HCEC 1CT (cell line): ENCODE measurements at regions not wholly inside any gene's neighbourhood (a gene's known extent, or its start where the extent isn't known, plus 50 kb on each side); places are given as distances from the start of the nearest gene placed in this dataset.
A peak's percentile ranks its signal among the peaks of the same experiment; 100 is the strongest.
"Not testable (repeated sequence)": the region's sequence is repeated elsewhere in the genome, so short reads cannot be mapped to it uniquely, and the experiment has no call there.

Source experiments
- DNase-seq: peaks from one replicate; pipeline ENCODE4 v3.0.0-alpha.2; 2017

DNA sequence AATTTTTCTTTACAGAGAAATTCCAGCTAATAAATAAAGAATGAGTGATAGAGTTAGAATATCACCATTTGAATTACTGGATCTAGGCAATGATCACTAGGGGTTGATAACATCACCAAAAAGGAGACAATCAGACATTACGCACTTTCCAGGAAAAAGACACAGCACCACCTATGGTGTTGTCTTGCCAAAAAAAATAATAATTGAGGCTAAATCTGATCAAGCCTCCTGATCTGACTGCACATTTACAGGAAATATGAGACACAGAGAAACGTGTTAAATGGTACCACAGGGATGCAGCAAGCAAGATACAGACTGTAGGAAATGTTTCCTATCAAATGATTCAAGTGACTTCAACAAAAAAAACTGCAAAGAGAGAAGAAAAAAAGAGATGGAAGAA, 92.8 kb downstream of the EOMES start:
- DNase-seq = no peak

DNA sequence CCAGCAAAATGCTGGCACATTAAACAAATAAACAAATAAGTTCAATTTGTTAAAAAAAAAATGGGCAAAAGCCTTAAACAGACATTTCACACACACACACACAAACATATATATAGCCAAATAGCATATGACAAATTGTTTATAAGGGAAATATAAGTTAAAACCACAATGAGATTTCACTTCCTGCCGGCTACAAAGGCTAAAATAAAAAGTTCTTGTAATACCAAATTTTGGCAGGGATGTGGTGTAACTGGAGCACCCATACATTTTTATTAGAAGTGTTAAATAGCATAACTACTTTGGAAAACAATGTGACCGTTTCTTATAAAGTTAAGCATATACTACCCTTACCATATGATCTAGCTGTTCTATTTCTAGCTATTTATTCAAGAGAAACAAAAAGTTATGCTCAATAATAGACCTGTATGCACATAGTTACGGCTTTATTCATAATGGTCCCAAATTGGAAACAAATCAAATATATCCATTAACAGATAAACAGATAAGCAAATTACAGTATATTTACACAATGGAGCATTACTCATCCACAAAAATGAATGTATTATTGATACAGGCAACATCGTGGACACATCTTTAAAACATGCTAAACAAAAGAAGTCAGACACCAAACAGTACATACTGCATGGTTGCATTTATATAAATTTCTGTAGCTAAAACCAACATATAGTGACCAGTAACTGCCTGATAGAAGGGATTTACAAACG, 93.9 kb downstream of the EOMES start:
- DNase-seq = peak; percentile 40

DNA sequence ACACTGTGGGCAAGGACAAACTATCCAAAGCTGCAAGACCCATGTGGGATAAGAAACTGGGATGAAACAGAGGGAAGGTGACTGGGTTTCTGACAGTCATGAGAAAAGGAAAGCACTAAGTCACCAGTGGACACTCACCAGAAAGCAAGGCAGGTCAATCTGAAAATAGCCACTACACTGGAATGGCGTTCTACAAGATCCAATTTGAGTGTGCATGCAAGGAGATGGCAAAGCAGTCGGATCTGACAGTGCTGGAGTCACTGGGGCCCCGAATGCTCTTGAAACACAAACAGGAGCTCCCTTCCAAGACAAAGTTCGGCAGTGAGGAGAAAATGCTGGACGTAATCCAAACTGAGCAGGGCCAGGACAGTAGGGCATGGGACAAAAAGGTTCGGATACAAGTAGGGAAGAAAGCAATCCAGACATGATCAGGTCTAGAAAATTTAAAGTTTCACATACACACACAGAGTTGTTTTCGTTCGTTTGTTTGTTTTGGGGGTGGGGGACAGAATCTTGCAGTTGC, 95.5 kb downstream of the EOMES start:
- DNase-seq = no peak

DNA sequence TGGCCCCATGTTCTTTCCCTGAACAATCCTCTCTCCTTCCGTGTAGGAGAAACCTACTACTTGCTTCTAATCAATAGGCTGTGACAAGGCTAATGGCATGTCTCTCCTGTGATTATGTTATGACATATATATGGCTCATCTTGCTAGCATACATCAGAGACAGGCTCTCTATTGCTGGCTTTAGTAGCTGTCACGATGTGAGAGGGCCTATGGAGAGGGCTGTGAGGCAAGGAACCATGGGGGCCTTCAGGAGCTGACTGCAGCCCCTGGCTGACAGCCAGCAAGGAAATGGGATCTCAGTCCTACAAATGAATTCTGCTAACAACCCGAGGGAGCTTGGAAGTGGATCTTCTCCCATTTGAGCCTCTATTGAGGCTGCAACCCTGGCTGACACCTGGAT, 96.3 kb downstream of the EOMES start:
- DNase-seq = no peak

DNA sequence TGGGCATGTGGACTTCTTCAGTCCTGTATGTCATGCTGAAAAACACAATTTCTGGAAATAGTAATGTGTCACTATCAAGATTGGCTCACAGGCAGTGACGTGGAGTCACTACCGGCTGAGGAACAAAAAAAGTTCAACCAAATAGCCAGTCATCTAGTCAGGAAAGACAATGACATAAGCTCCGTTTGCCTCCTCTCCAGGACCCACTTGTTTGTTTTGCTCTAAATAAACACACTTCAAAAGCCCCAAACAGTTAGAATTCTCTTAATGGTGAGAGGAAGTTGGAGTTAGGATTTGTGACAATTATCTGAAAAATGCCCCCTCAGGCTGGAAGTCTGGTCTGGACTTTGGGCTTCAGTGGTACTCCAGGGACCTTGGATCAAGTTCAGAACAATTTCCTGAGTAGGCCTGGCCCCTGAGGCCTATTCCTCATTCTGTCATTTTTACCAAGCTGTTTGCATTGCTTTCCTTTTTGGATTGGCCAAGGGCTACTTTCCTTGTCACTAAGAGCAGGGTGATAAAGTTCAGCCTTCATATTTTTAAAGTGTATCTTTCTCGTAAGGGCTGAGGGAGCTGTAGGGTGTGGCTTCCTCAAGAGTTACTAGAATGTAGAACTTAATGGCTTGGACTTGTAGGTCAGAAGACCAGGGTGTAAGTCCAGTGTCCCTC, 98.9 kb downstream of the EOMES start:
- DNase-seq = no peak

DNA sequence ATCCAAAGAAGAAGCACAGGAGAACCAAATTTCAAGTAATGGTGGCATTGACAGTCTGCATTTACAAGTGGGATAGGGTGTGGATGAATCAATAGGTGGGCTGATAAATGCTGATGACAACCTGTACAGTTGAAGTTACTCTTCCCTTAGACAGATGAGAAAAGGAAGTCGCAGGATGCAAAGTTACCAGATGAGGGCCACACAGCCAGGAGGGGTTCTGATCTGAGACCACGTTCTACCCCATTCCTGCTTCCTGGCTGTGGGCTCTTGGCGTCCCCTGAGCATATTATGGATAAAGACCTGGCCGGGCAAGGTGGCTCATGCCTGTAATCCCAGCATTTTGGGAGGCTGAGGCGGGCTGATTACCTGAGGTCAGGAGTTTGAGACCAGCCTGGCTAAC, 104.6 kb downstream of the EOMES start:
- DNase-seq = no peak

DNA sequence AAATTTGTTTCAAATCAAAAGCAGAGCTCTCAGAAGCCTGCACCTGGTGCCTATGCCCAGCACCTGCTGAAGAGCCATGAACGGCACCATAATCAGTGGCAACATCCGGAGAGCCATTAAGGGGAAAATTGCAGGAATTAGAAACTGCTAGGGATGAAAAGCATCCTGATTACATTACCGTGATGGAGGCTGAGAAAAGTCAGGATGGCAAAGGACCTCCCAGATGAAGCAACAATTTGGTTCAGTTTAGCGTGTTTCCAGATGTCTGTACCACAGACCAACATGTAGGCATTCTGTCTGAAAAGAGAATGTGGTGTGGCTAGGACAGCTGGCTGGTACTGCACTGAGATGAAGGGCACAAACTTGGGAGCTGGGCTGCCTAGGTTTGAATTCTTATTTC, 106.1 kb downstream of the EOMES start:
- no peak for DNase-seq

DNA sequence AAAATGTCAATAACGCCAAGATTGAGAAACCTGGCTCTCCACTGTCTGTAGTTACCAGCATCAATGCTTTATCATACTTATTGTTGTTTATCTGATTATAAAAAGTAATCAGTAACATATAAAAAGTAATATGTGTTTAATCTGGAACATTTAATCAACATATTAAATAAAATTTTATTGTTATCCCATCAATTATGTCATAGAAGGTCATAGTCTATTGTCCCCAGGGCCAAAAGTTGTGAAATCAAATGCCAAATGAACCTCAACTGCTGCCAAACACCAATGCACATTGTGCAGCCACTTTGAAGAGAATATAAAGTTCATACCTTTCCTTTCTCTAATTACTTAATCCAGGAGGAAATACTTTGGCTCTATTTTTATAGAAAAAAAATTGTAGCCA, 106.6 kb downstream of the EOMES start:
- no peak for DNase-seq

DNA sequence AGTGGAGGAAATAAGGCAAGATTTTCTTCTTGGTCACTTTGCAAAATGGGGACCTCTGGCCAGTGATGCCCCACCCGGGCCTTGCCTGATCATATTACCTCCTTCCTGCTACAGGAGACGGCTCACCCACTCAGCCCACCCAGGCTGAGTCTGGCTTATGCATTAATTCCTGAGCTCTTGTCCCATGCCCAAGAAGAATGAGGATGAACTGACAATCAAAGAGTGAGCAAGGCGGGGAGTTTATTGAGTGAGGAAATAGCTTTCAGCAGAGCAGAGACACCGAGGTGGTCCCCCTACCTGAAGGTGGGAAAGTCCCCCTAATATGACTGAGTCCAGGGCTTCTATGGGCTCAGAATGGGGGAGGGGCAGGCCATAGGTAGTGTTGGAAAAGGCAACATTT, 107.5 kb downstream of the EOMES start:
- no peak for DNase-seq

DNA sequence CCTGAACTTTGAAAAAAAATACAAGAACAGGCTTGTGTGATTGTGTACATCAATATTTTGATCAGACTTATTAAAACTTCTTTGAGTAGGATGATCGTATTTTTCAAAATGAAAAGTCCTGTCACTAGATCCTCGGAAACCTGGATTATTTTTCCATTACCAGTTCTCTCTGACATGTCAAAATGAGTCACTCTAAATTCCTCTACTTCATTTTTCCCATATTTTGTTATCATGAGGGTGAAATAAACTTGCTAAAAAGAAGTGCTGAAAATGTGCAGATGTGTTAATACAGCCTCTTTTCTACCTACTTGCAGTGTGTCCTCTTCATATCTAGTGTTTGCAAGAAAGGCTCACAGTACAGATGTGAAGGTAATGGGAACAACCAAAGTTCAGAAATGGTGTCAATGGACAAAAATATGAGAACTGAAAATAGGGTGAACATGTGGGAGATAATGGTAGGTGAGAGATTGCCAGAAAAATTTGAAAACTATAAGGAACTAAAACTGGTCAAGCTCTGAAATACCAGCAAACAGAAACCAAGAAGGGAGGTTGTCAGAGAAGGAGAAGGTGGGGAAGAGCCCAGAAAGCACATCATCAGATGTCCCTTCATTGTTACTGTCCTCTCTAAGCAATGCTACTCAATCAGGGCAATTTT, 108.2 kb downstream of the EOMES start:
- DNase-seq = peak; percentile 20

DNA sequence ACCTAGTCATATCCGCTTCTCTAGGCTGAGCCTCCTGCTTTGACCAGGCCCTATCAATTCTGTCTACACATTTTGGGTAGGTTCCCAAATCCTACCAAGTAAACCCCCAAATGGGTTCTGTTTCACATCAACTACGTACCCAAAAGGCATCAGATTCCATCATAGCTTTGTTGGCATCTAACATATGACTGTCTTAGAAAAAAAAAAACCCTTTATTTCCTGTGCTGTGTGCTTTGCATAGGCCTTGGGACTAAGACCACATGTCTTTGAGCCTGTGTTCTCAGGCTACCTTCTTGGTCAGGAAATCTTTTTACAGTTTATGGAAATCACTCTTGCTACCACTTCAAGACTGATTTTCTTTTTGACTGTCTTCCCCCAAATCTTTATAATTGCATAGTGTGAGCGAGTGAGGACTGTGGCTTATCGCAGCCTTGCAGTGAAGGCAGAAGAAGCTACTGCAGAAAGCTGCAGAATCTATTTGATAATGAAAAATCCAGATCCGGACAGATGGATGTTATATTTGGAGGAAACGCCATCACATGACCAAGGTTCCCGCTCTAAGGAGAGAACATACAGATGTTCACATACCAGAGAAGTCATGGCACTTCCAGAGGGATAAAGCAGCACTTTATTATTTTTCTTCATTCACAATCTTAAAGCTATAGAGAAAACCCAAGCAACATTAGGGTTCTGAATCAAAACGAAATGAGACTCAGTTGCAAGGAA, 111.2 kb downstream of the EOMES start:
- no peak for DNase-seq

DNA sequence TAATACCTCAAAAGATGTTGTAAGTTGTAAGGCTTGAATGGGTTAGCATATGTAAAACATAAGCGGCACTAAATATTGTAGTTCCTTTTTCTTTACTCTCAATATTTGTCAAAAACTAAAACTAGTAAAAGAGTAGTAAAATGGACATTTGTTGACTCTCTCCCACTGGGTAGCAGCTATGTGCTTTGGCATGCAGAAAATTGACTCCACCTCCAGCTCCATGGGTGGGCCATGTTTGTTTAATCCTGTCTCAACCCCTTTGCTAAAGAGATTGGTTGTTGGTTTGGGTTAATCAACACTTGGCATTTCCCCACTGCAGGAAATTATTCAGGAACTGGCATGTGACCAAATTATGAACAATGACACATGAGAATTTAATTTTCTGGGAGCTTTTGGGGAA, 114.8 kb downstream of the EOMES start:
- DNase-seq = peak; percentile 62

DNA sequence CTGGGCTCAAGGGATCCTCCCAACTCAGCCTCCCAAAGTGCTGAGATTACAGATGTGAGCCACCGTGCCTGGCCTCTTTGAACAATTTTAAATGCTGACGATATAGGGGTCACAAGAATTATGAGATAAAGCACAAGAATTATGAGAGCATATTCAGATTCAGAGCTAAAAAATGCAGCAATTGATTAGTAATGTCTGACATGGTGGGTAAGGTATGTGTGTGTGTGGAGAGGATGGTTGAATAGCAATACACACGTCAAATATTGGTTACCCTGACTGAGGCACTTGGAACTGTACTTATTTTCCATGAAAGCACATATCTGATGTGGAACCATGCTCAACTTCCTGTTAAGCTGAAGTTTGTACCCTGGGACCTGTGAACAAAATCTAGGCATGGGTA, 115.6 kb downstream of the EOMES start:
- peak; percentile 85 for DNase-seq

DNA sequence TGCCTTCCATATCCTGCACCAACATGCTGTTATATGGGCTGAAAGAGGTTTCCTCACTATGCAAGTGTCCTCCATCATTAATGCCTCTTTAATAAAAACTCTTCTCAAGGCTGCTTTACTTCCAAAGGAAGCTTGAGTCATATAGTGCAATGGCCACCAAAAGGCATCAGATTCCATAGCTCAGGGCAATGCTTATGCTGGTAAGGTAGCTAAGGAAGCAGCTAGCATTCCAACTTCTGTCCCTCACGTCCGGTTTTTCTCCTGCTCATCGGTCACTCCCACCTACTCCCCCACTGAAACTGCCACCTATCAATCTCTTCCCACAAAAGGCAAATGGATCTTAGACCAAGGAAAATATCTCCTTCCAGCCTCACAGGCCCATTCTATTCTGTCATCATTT, 117.1 kb upstream of the SLC4A7 start:
- DNase-seq = not testable (repeated sequence)

DNA sequence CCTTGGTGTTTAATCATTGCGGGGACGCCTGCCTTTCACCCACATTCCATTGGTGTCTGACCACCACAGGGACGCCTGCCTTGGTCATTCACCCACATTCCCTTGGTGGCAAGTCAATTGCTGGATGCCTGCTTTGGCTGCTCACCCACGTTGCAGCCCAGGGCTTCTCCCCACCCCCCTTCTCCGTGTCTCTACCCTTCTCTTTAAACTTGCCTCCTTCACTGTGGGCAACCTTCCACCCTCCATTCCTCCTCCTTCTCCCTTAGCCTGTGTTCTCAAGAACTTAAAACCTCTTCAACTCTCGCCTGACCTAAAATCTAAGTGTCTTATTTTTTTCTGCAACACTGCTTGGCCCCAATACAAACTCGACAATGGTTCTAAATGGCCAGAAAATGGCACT, 115.6 kb upstream of the SLC4A7 start:
- not testable (repeated sequence) for DNase-seq

DNA sequence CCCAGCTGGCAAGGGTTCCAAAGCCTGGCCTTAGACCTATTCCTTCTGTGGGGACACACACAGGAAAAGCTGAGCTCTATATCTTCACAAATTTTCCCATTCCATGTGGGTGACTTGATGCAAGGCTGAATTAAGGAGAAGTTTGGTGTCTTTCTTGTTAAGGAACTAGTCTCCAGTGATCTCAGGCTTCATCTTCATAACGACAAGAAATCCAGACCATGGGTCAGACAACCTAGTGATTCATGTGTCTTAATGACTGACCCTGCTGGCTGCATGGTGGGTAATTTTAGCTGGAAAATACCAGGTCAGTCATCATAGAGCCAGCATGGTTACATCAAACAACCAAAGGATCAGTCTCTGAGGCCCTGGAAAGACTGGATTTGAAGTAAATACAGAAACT, 112.7 kb upstream of the SLC4A7 start:
- DNase-seq = peak; percentile 32

DNA sequence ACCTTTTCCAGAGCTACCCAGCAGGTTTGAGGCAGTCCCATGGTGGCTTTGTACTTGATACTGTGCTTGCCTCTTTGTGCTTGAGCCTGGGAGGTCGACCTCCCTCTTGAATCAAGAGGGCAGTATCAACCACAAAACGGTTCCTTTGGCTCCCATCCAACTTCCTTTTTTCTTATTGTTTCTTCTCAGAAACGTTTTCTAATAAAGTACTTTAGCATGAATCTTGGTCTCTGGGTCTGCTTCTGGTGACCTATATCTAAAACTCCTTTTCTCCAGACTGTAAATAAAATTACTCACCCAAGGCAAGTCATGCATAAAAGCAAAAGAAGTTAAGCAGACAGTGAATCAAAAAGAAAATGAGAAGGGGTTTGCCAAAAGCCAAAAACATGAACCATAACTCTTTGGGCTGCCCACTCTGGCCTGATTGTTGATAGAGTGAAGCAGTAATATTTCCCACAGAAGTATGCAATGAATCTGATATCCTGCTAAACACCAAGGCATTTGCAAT, 112.2 kb upstream of the SLC4A7 start:
- DNase-seq = peak; percentile 10

DNA sequence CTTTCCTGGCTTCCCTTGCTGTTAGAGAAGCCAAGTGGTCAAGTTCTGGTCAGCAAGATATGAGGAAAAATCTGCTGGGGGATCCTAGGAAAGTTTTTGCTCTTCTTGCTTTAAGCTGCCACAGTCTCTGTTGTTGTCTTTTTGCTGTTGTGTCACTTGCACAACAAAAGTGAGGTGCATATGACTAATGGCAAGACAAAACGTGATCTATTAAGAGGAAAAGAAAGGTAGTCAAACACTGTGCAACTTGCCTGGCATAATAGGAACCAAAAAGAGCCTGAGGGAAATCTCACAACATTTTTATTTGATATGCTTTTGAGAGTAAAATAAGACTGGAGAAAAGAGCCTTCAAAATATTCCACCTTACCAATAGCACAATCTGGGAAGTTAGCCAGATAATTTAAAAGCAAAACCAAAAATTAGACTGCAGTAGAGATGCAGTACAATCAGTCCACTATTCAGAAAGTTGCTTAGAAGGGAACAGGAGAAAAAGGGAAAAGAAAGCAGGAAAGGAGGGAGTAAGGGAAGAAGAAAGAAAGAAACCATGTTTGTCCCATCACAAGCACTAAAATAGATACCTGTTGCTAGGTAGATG, 110.0 kb upstream of the SLC4A7 start:
- DNase-seq = no peak

DNA sequence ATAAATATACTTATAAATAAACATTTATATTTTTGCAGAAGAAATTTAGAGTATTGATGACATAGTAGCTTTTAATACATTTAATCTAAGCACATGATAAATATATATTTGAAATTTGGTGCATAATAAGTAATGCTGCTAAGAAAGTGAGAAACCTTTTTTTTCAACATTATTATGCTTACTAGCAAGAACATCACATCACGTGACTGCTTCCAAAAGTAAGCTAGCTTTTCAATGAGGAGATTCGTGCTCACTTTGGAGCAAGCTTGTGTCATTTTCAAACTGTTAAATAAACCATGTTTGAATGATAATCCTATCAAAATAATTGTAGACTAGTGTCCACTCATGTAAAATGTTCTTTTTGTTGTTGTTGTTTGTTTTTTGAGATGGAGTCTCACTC, 109.0 kb upstream of the SLC4A7 start:
- DNase-seq = no peak

DNA sequence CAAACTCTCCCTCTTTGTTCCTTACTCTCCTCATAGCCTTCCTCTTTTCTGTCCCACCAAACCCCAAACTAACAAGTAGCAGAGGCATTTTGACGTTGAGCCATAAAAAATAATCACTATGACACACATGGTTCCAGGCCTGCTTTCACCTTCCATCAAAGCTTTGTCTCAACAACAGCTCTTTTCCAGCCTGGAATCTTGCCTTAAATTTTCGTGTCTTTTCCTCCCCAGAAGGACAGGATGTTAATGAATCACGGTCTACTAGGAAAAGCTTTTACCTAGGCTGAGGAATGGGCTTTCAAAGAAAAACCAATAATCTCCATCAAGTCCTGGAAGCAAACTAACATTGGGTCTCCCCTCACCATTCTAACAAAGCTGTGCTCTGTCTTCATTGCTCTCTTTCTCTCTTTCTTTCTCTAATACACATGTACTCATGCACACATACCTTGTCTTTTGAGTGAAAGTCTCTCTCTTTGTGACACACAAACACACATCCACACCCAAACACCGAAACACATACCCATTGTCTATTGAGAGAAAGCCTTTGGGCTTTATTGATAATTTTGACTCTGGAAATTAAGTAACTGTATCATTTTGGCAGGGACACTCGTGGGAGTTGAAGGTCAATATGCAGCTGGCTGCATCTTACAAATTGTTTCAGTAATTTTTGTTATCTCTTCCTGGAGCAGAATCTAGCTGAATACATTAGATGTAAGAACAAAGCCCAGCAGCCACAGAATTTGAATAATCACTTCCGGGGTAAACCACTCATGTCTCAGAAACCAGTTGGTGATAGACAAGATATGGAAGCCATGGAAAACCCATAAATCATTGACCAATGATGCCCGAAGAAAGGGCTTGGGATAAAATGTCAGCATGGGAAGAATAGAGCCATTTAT, 107.4 kb upstream of the SLC4A7 start:
- no peak for DNase-seq

DNA sequence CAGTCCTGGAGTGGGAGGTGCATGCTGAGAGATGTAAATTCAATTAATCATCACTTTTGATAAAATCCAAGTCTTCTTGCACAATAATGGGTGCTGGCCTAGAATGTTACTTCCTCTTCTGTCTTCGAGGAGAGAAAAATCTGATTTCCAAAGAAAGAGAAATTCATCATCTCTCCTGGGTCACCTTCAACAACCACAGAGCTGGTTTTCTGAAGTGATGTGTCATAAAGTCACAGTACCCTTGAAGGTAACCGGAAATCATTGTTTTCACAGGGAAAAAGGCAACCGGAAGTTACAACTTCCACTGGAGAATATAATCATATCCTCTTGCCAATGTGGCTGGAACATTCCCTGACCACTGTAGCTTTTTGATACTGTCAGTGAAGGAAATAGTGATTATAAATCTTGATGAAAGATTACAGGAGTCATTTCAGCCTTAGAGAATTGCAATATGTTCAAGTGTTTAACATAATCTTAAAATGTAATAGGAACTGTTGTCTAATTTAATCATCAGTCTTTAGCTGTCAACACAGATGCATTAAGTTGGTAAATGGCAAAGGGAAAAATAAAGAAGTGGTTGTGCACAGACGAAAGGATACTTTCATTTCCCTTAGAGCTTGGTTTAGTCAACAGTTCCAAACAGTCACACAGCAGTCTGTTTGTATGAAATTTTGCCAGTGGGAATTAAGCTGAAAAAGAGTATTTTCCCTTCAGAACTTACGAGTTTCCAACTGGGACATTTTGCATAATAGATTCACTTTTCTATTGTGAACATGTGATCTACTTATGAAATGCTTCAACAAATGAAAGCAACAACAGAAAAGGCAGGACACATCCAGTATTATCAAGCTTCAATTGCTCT, 106.5 kb upstream of the SLC4A7 start:
- peak; percentile 58 for DNase-seq
